ENCODE measurements at regions not wholly inside any gene's neighbourhood (a gene's known extent, or its start where the extent isn't known, plus 50 kb on each side); places are given as distances from the start of the nearest gene placed in this dataset.
"Not testable (repeated sequence)": the region's sequence is repeated elsewhere in the genome, so short reads cannot be mapped to it uniquely, and the experiment has no call there.

DNA sequence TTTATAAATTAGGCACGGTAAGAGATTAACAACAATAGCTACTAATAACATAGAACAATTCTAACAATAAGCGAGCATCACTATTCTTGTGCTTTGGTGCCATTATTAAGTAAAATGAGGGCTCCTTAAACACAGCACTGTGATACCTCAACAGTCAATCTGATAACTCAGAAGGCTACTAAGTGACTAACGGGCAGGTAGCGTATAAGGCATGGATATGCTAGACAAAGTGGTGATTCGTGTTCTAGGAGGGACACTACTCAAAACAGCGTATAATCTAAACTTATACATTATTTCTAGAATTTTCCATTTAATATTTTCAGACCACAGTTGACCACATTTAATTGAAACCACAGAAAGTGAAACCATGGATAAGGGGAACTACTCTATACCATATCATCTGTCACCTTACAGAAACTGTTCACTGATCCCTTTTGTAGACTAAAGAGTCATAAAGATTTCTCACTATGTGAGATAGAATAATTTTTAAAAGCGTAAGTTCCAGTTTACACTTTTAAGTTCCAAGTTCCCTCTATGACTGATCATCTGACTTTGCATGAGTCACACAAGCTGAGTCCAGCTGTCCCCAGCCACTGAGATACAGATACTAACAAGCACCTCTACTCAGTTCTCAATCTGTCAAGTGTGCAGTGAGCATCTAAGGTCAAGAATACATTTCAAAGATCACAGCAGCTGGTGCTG is 181.9 kb downstream of the SPATA31A6 start:
- CTCF ChIA-PET; H3K36me3 Mint-ChIP-seq; H3K9me3 Mint-ChIP-seq; DNase-seq; H3K4me3 Mint-ChIP-seq; H3K27ac Mint-ChIP-seq; H3K4me1 Mint-ChIP-seq (ENCODE audit: low read depth); POLR2A ChIA-PET; H3K27me3 Mint-ChIP-seq; intact Hi-C loops (cut with micrococcal nuclease): not testable (repeated sequence)

DNA sequence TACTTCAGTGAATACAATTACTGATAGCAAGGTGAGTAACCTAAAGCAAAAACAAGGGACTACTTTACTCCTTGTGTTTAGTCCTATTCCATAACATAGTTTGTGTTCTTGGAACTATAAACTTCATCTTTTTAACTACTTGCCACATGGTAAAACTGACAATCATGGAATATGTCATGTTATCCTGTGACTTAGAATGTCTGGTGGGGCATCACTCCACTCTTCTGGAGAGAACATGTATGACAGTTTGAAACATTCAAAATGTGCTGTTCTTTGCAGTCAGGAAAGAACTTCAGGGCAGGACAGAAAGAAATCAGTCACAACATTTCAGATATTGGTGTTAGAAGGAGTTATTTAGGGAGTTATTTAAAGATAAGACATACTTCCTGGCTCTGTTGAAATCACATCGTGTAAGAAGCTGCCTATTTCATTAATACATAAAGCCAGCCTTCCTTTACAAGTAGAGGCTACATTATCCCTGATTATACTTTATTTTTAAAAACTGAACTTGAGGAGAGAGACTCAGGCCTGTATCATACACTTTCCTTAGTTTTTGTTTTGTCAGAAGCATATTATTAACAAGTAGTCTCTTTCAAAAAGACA is 184.9 kb downstream of the SPATA31A6 start:
- DNase-seq; H3K27me3 Mint-ChIP-seq; CTCF ChIA-PET; H3K4me1 Mint-ChIP-seq (ENCODE audit: low read depth); H3K36me3 Mint-ChIP-seq; intact Hi-C loops (cut with micrococcal nuclease); H3K27ac Mint-ChIP-seq; H3K9me3 Mint-ChIP-seq; H3K4me3 Mint-ChIP-seq; POLR2A ChIA-PET: not testable (repeated sequence)

DNA sequence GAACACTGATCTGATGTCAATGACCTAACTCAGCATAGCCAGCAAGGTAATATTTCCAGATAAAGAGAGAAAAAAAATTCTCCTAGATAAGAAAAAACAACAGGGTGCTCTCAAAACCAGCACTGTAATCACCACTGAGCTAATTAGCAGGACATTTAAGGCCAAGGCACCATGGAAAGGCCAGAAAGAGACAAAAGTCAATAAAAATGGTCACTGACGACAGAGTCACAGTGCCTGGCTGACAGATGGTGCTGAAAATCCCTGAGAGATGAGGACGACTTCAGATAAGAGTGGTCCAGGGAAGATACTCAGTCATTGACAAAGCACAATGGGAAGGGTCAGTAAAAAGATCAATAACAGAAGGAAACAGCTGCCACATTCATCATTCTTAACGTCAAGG is 186.7 kb downstream of the SPATA31A6 start:
- H3K4me3 Mint-ChIP-seq; DNase-seq; CTCF ChIA-PET; H3K4me1 Mint-ChIP-seq (ENCODE audit: low read depth); H3K36me3 Mint-ChIP-seq; H3K27ac Mint-ChIP-seq; intact Hi-C loops (cut with micrococcal nuclease); H3K27me3 Mint-ChIP-seq; POLR2A ChIA-PET; H3K9me3 Mint-ChIP-seq: not testable (repeated sequence)

DNA sequence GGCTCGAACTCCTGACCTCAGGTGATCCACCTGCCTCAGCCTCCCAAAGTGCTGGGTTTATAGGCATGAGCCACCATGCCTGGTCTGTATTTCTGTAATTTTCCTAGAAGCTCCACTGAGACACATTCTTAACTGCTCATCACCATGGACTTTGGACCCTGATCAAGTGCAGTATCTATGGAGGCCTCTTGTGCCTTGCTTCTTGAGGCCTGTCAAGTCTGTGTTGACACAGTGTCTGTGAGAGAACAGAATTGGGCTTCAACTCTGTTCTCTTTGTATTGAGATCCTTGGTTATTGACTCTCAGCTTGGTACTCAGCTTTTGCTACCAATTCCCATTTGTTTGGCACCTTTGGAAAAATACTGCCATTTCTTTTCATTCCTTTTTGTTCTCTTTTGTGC is 188.0 kb downstream of the SPATA31A6 start:
- H3K27ac Mint-ChIP-seq; CTCF ChIA-PET; POLR2A ChIA-PET; intact Hi-C loops (cut with micrococcal nuclease); H3K9me3 Mint-ChIP-seq; DNase-seq; H3K4me1 Mint-ChIP-seq (ENCODE audit: low read depth); H3K27me3 Mint-ChIP-seq; H3K36me3 Mint-ChIP-seq; H3K4me3 Mint-ChIP-seq: not testable (repeated sequence)

DNA sequence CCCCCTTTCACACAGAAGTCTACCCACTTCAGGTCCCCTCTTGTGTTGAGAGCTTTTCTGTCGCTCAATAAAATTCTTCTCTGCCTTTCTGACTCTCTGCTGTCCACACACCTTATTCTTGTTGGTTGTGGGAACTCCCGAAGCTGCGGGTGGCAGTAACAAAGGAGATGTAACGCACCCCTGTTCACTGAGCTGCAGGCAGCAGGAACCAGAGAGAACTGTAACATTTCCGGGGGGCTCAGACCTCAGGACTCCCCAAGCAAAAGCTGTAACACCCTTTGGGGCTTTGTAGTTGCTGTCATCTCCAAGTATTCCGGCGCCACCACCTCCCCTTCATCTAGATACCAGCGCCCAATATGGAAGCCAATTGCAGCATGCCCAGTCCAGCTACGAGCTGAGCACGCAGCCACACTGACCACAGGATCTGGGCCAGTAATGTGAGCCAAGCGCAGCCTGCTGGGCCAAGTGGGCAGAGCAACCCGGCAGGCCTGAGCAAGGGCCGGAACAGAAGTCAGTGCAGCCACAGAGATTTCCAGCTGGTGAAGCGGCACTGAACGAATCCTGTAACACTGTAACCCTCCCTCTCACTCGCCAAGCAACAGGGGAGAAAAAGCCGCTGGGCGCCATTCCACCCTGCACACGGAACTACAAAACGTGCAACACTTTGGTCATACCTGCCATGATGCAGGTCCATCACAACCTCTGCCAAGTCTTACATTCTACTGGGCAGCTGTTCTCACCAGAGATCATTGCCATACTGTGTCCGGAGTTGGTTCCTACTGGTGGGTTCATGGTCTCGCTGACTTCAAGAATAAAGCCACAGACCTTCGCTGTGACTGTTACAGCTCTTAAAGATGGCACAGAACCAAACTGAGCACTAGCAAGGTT is 194.3 kb downstream of the SPATA31A6 start:
- DNase-seq; POLR2A ChIA-PET; H3K27me3 Mint-ChIP-seq; intact Hi-C loops (cut with micrococcal nuclease); CTCF ChIA-PET; H3K36me3 Mint-ChIP-seq; H3K4me1 Mint-ChIP-seq (ENCODE audit: low read depth); H3K4me3 Mint-ChIP-seq; H3K27ac Mint-ChIP-seq: not testable (repeated sequence)
- peaks cover 12% of the 10 kb centered on the region for H3K9me3 Mint-ChIP-seq

DNA sequence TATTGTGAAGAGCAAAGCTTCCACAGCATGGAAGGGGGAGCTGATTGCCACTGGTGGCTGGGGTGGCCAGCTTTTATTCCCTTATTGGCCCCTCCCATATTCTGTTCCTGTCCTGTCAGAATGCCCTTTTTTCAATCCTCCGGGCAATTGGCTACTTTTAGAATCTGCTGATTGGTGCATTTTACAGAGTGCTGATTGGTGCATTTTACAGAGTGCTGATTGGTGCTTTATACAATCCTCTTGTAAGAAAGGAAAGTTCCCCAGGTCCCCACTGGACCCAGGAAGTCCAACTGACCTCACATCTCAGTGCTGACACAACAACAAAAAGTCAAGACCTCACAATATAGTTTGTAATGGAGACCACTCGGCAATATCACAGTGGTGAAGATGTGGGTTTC is 195.0 kb downstream of the SPATA31A6 start:
- ChIA-PET CTCF (no interaction called here), POLR2A (no interaction called here)
- no peak for DNase-seq
- intact Hi-C loops (cut with micrococcal nuclease), result no loop called here
- Mint-ChIP-seq H3K4me1 (ENCODE audit: low read depth) (no peaks in the 10 kb centered on the region), H3K27ac (no peak overlapping the region), H3K27me3 (peaks cover 2% of the 10 kb centered on the region), H3K9me3 (peaks cover 12% of the 10 kb centered on the region), H3K36me3 (no peaks in the 10 kb centered on the region), H3K4me3 (no peak overlapping the region)

DNA sequence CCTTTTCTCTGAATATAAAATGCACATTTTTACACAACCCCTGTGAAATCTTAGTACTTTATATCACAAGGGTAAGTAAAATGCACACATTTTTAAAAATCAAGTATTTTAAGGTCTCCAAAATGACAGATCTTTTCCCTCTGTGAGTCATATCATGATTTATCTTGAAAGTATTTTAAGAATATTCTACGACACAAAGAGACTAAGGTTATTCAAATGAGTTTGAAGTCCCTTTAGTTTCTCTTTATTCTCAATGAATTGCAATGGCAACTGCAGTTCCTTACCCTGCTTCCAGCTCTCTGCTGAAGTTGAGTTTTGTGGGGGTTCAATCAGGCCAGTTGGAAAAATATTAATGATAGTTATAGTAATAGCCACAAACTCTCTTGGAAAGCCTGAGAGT is 196.1 kb downstream of the SPATA31A6 start:
- DNase-seq; H3K36me3 Mint-ChIP-seq; POLR2A ChIA-PET; H3K4me1 Mint-ChIP-seq (ENCODE audit: low read depth); H3K4me3 Mint-ChIP-seq; H3K27ac Mint-ChIP-seq; CTCF ChIA-PET; H3K27me3 Mint-ChIP-seq; intact Hi-C loops (cut with micrococcal nuclease): not testable (repeated sequence)
- peaks cover 12% of the 10 kb centered on the region for H3K9me3 Mint-ChIP-seq

DNA sequence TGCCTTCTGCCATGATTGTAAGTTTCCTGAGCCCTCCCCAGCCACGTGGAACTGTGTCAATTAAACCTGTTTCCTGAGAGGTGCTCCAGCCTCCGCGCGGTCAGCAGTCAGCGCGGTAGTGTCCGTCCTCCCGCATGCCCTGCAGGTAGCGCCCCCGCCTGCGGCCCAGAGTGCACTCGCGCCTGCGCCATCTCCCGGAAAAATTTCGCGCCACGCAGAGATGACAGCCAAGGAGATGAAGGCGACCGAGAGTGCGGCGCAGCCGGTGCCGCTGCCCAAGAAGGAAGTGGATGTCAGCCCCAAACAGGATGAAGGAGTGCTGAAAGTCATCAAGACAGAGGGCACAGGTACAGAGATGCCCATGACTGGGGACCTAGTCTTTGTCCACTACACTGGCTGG is 201.1 kb downstream of the SPATA31A6 start:
- CTCF ChIA-PET; H3K27ac Mint-ChIP-seq; H3K4me1 Mint-ChIP-seq (ENCODE audit: low read depth); H3K9me3 Mint-ChIP-seq; intact Hi-C loops (cut with micrococcal nuclease); H3K4me3 Mint-ChIP-seq; DNase-seq; H3K36me3 Mint-ChIP-seq; POLR2A ChIA-PET; H3K27me3 Mint-ChIP-seq: not testable (repeated sequence)

DNA sequence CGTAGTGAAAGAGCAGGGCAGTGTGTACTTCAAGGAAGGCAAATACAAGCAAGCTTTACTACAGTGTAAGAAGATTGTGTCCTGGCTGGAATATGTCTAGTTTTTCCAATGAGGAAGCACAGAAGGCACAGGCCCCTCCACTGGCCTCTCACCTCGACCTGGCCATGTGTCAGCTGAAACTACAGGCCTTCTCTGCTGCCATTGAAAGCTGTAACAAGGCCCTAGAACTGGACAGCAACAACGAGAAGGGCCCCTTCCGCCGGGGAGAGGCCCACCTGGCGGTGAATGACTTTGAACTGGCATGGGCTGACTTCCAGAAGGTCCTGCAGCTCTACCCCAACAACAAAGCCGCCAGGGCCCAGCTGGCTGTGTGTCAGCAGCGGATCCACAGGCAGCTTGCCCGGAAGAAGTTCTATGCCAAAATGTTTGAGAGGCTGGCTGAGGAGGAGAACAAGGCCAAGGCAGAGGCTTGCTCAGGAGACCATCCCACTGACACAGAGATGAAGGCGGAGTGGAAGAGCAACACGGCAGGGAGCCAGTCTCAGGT is 202.2 kb downstream of the SPATA31A6 start:
- H3K27me3 Mint-ChIP-seq, H3K27ac Mint-ChIP-seq, POLR2A ChIA-PET: not testable (repeated sequence)

DNA sequence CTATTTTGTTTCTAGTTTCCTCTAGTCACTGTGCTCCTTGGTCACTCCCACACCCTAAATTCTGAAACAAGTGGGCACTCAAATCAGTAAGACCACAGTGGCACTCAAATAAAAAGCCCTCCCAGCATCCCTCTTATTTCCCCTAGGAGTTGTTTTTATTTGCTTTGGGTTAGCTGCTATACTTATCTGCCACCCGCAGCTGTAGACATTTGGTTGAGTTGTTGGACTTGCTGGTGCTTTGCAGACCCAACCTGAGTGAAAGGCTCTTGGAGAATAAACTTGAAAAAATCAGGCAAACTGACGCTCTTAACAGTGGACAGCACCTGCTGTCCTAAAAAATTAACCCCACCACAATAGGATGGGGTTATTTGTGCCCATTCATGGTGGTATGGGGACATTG is 203.0 kb downstream of the SPATA31A6 start:
- no peaks in the 10 kb centered on the region for H3K4me1 Mint-ChIP-seq (ENCODE audit: low read depth)
- intact Hi-C loops (cut with micrococcal nuclease), result no loop called here
- no peak for DNase-seq
- POLR2A ChIA-PET, result no interaction called here
- H3K4me3 Mint-ChIP-seq, result no peak overlapping the region
- no peaks in the 10 kb centered on the region for H3K27me3 Mint-ChIP-seq
- no peak overlapping the region for H3K27ac Mint-ChIP-seq
- CTCF ChIA-PET, result no interaction called here
- no peaks in the 10 kb centered on the region for H3K9me3 Mint-ChIP-seq
- no peaks in the 10 kb centered on the region for H3K36me3 Mint-ChIP-seq

More for the DNA sequence above, 202.2 kb downstream of the SPATA31A6 start:
- DNase-seq; H3K4me3 Mint-ChIP-seq; H3K9me3 Mint-ChIP-seq; H3K36me3 Mint-ChIP-seq; H3K4me1 Mint-ChIP-seq (ENCODE audit: low read depth); CTCF ChIA-PET; intact Hi-C loops (cut with micrococcal nuclease): not testable (repeated sequence)

DNA sequence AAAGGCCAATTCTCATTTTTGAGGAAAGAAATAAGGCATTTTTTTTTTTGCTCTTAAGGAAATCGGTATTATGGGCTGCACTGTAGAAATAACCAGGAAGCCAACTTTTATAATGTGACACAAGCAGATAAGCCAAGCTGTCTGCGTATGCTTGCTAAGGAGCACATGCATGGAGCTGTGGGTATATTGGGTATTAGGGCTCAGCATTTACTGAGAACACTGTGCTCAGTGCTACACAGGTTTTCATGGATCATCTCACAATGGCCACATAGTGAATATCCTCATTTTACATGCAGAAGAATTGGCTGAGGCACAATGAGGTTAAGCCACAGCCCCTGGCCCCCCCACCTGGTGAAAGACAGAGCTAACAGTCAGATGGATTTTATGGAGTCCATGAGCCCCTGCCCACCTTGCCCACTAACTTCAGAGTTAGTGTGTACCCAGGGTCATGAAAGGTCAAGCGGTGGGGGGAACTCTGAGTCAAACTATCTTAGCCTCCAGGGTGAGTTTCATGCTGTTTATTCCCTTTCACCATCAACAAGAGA is 204.8 kb downstream of the SPATA31A6 start:
- H3K36me3 Mint-ChIP-seq, result no peaks in the 10 kb centered on the region
- ChIA-PET CTCF (no interaction called here), POLR2A (no interaction called here)
- no peak overlapping the region for H3K4me3 Mint-ChIP-seq
- H3K27ac Mint-ChIP-seq, result no peak overlapping the region
- no peaks in the 10 kb centered on the region for H3K9me3 Mint-ChIP-seq
- DNase-seq, result no peak
- H3K4me1 Mint-ChIP-seq (ENCODE audit: low read depth), result no peaks in the 10 kb centered on the region
- no peaks in the 10 kb centered on the region for H3K27me3 Mint-ChIP-seq
- intact Hi-C loops (cut with micrococcal nuclease), result no loop called here

DNA sequence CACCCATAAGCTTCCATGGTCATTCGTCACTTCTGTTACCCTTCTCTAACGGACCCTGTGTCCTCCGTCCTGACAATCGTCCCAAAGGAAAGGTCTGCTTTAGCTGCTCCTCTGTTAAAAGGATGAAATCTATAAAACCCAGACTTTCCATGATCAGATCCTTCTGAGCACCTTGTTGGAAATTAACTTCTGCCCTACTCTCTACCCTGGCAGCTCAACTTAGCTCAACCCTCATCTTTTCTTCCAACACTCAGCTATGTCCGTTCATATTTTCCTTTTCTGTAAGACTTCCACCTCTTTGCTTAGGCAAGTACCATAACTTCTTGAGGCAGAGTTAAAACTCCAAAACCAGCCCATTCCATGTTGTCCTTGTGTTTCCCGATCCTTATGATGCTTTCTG is 205.4 kb downstream of the SPATA31A6 start:
- no peaks in the 10 kb centered on the region for H3K9me3 Mint-ChIP-seq
- ChIA-PET CTCF (no interaction called here), POLR2A (no interaction called here)
- no peaks in the 10 kb centered on the region for H3K4me1 Mint-ChIP-seq (ENCODE audit: low read depth)
- no peak for DNase-seq
- H3K4me3 Mint-ChIP-seq, result no peak overlapping the region
- no peak overlapping the region for H3K27ac Mint-ChIP-seq
- no peaks in the 10 kb centered on the region for H3K27me3 Mint-ChIP-seq
- intact Hi-C loops (cut with micrococcal nuclease), result no loop called here
- H3K36me3 Mint-ChIP-seq, result no peaks in the 10 kb centered on the region
